Muscle of arm (tissue), 1 donor: ENCODE measurements at regions not wholly inside any gene's neighbourhood (a gene's known extent, or its start where the extent isn't known, plus 50 kb on each side); places are given as distances from the start of the nearest gene placed in this dataset.

ENCODE experiments used
- DNase-seq: peaks from one replicate; pipeline ENCODE4 v3.0.0-alpha.2; 2013

DNA sequence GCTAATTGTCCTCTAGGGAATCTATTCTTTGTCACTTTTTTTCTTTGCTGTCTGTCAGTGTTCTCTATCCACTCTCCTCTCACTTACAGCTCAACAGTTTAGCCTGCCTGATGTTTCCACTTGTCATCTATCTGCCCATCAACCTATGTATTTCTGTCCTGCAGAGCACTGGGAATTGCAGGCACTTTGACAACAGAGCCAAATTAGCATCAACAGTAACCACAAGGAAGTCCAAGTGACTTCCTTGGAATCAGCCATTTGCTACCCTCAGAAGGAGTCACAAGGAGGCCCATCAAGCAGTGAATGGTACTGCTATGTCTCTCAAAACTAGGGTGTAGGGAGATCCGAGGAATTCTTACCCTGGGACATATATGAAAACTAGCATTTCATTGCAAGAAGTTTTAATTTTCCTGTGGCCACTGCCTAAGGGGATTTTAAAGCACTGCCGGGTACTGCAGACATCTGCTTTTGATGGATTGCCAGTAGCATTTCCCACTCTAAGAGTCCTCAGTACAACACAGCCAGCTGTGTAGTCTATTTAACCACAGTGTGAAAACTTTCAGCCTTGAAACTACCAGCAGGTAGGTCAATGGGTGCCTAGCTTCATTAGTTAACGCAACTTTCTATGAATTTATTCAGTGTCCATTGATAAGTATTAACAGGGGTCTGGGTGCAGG lies 898.8 kb downstream of the NTRK3 start:
- no peak for DNase-seq

DNA sequence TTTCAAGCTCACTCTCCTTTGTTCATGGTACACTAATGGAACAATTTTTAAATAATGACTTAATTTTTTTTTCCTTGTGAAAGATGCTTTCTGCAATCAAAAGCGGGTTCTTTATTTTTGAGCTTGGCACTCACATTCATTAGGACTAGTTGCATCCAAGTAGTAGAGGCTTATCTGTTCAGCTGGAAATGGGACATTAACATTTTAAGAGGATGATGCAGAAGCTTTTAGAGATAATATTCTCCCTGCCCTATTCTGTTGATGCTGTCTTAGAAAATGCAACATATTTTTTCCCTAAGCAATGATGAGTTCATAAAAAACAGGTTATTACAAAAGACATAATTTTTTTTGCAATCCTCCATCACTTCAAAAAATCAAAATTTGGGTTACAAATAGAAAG lies 900.6 kb downstream of the NTRK3 start:
- DNase-seq: no peak

GRCh38 chr15:87354661-87355410 lies 901.7 kb downstream of the NTRK3 start:
- DNase-seq: no peak

DNA sequence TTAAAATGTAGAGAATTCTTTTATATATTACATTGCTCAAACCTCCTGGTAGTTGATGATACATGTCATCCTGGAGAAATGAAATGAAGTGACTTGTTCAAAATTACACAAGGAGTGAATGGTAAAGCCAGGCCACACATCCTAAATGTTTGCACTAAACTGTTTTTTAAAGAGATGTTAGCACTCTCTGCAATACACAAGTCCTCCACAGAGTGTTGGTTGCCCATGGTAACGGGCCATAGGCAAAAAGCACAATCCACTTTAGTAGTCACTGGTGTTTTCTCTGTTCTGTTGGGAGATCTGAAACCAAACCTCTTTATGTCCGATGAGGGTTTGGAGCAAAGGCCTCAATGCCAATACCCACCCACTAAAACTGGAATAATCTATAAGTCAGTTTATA lies 907.4 kb downstream of the NTRK3 start:
- no peak for DNase-seq

DNA sequence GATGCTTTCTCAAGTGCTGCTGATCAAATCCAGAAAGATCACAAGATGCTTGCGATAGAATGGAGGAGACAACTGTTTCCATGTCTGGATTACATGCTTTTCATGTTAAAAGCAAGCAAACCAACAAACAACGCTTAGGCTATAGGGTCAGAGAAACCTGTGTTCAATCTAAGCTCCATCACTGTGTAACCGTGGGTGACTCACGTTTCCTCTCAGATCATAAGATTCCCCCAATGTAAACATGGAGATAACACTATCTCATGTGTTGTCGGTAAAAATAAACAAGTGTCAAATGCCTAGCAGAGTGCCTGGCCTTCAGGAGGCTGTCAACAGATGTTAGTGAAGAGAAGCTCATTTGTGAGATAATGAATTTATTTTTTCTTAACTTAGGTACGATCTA lies 907.8 kb downstream of the NTRK3 start:
- DNase-seq: no peak

GRCh38 chr15:87347806-87348515 lies 908.6 kb downstream of the NTRK3 start:
- no peak for DNase-seq

- no peak for DNase-seq
These were observed 910.6 kb downstream of the NTRK3 start for GRCh38 chr15:87345961-87346360.

- peak; percentile 1 for DNase-seq
These were observed 912.6 kb downstream of the NTRK3 start for GRCh38 chr15:87343966-87344365.

DNA sequence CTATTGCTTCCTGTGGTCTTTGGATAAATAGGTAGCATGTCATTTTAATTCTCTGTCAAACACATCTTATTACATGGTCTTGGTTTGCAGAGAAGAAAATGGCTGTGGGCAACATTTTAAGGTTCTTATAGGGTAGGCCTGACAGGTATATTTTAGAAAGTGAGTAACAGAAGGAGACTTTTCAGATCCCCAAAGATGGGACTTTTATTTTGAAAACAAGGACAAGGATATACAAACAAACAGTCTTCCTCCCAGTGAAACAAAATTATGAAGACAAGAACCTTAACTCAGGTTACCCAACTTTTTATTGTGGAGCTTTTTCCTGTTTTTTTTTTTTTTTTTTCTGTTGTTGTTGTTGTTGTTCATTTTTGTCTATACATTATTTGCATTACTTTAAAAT lies 916.2 kb downstream of the NTRK3 start:
- DNase-seq: no peak

DNA sequence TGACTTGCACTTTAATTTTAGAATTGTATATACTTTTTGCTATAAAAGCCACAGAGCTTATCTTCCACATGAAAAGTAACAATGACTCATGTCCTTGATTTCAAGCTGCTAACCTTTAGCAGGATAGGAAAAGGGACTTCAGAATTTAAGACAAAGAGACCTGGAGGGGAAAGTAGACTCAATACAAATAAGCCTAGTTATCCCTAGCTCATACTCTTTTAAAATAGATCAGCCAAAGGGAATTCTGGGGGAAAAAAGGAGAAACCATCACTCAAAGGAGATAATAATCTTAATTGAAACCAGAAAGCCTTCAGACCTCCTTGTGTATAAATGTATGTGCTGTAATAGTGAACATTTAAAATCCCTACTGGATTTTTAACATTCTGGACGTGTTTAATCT lies 930.3 kb downstream of the NTRK3 start:
- no peak for DNase-seq

- no peak for DNase-seq
These were observed 933.7 kb downstream of the NTRK3 start for GRCh38 chr15:87322870-87323269.

GRCh38 chr15:87322265-87322664 lies 934.3 kb downstream of the NTRK3 start:
- DNase-seq: no peak

- no peak for DNase-seq
These were observed 938.6 kb downstream of the NTRK3 start for GRCh38 chr15:87317900-87318299.

GRCh38 chr15:87312221-87312620 lies 944.3 kb downstream of the NTRK3 start:
- no peak for DNase-seq

DNA sequence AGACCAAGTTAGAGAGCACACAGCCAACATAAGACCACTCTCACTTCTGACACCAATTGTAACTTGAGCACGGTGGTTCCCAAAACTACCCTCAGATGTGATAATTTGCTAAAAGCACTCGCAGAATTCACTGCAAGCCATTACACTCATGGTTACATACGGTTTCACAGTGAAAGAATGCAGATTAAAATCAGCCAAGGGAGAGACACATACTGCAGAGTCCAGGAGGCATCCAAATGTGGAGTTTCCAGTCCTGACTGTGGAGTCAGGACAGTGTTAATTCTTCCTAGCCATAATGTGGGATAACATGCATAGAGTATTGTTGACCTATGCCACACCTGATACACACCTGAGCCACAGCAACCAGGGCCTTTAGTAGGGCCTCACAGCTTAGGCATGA lies 956.4 kb downstream of the NTRK3 start:
- DNase-seq: no peak

GRCh38 chr15:87294854-87295253 lies 961.7 kb downstream of the NTRK3 start:
- no peak for DNase-seq

DNA sequence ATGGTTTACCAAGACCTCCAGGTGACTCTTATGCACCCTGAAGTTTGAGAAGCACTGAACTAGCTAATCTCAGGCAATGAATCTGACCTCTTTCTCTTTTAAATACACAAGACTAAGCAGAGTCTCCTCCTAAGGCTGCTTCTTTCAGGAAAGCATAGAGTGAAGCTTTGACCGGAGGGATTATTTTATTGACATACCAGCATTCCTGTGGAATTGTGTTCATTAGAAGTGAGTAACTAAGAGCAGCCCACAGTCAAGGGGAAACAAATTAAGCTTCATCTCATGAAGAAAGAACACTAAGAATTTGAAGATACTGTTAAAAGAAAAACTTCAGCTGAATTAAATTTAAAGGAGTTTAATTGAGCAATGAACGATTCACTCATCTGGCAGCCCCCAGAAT lies 963.5 kb downstream of the NTRK3 start:
- DNase-seq: no peak

DNA sequence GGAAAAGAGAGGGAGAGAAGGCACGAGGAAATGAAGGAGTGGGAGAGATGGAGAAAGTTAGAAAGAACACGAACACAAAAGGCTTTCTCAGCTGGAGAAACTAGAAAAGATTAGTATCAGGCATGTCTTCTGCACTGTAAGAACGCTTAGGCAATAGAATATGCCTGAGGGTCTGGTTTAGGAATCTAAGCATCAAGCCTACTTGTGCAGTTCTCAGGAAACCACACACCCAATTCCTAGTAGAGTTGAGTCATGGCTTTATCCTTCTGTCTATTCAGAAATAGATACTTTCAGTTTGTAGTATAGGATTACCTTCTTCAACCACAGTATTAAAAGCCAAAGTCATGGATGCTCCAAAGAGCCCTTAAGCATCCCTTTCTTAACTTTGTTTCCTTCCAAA lies 969.4 kb downstream of the NTRK3 start:
- no peak for DNase-seq

GRCh38 chr15:87269566-87269965 lies 987.0 kb downstream of the NTRK3 start:
- no peak for DNase-seq

DNA sequence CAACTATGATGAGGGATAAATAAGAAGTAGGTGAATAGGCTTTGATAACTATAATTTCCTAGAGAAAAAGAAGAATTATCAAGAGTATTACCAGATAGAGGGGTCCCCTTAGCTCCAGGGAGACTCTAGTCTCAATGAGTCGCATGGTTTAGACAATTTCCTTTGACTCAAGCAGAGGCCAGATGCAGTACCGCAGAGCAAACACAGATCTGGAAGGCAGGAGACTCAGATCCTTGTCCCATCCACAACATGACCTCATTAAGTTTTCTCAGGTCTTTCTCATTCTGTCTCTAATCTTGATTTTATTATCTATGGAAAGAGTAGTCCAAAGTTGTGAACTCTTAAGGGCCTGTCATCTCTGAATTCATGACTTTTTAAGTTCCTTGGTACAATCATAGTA lies 987.9 kb downstream of the NTRK3 start:
- no peak for DNase-seq

DNA sequence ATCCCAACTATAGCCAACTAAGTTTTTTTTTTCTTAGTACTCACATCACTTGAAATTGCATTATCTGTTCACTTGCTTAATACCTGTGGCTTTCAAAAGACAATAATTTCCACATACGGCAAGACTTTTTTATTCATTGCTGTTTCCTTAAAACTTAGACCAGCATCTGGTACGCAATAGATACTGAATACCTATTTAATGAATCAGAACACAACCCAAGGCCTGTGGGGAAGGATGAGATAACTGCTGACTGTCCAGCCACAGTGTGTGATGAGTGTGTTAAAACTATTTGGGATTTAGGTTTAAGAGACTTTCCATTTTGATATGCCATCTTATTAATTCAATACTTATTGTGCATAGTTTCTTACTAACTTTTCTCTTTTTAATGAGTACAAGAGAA lies 988.7 kb downstream of the NTRK3 start:
- no peak for DNase-seq

DNA sequence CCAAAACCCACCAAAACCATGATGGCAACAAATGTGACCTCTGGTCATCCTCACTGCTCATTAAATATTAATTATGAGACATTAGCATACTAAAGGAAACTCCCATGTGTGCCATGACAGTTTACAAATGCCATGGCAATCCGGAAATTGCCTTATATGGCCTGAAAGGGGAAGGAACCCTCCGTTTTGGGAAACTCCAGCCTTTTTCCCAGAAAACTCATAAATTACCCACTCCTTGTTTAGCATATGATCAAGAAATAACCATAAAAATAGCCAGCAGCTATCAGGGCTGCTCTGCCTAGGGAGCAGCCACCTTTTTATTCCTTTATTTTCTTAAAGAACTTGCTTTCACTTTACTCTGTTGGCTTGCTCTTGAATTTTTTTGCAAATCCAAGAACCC lies 992.7 kb downstream of the NTRK3 start:
- no peak for DNase-seq

GRCh38 chr15:87263296-87263695 lies 993.2 kb downstream of the NTRK3 start:
- no peak for DNase-seq
